Testis (tissue), 2 donors: ENCODE measurements at regions not wholly inside any gene's neighbourhood (a gene's known extent, or its start where the extent isn't known, plus 50 kb on each side); places are given as distances from the start of the nearest gene placed in this dataset.

ENCODE experiments used
- CTCF ChIP-seq, 3 experiments: fragments of 450-650 bp in 2 of 3; fragments of 200-600 bp in 1 of 3; sonication (generic) in 1 of 3; IDR thresholded peaks; one replicate each; pipeline ENCODE4 v1.5.1; 2016 to 2019; ENCODE audit warnings: antibody characterized with exemption in 3 of 3, mild to moderate bottlenecking in 2 of 3, moderate library complexity in 1 of 3
- POLR2A ChIP-seq: fragments of 450-650 bp; IDR thresholded peaks from one replicate; pipeline ENCODE4 v1.6.1; 2017; ENCODE audit warnings: antibody characterized with exemption, mild to moderate bottlenecking, moderate library complexity

GRCh38 chr14:56868660-56869059 is 58.4 kb upstream of the OTX2 start:
- no peak for TF ChIP-seq POLR2A
- TF ChIP-seq CTCF (IDR thresholded peaks at IDR 0.05) = no peak
